Osteocyte (in vitro differentiated cells): ENCODE measurements at regions not wholly inside any gene's neighbourhood (a gene's known extent, or its start where the extent isn't known, plus 50 kb on each side); places are given as distances from the start of the nearest gene placed in this dataset.

Experiments
- DNase-seq: peaks from one replicate; pipeline ENCODE4 v3.0.0; 2021; ENCODE audit warnings: mixed read lengths; ENCODE audit not compliant: unreplicated experiment; ENCODE audit errors: extremely low spot score
- H3K27ac Mint-ChIP-seq: one replicate; pipeline ENCODE4 v1.8.0; 2021; ENCODE audit warnings: mild to moderate bottlenecking, mixed read lengths; ENCODE audit not compliant: unreplicated experiment
- H3K27me3 Mint-ChIP-seq: one replicate; pipeline ENCODE4 v1.8.0; 2021; ENCODE audit warnings: mixed read lengths; ENCODE audit not compliant: unreplicated experiment
- H3K36me3 Mint-ChIP-seq: one replicate; pipeline ENCODE4 v1.8.0; 2021; ENCODE audit warnings: mixed read lengths; ENCODE audit not compliant: unreplicated experiment
- H3K4me1 Mint-ChIP-seq: one replicate; pipeline ENCODE4 v1.8.0; 2021; ENCODE audit warnings: mixed read lengths; ENCODE audit not compliant: unreplicated experiment
- H3K4me3 Mint-ChIP-seq: one replicate; pipeline ENCODE4 v1.8.0; 2021; ENCODE audit warnings: mild to moderate bottlenecking, moderate library complexity, mixed read lengths; ENCODE audit not compliant: unreplicated experiment
- H3K9me3 Mint-ChIP-seq: one replicate; pipeline ENCODE4 v1.8.0; 2021; ENCODE audit warnings: mixed read lengths; ENCODE audit not compliant: unreplicated experiment
- CTCF ChIP-seq: fragments of 200-600 bp; sonication (generic); IDR thresholded peaks from 2 replicates; pipeline ENCODE4 v1.5.0; 2021; ENCODE audit warnings: antibody characterized with exemption, mild to moderate bottlenecking, moderate library complexity

GRCh38 chr2:237205043-237205541, 119.4 kb downstream of the COPS8 start:
- H3K4me3 Mint-ChIP-seq: no peak overlapping the region
- no peak for TF ChIP-seq CTCF
- H3K9me3 Mint-ChIP-seq: no peaks in the 10 kb centered on the region
- no peaks in the 10 kb centered on the region for H3K36me3 Mint-ChIP-seq
- no peaks in the 10 kb centered on the region for H3K27me3 Mint-ChIP-seq
- peak; percentile 77 for DNase-seq
- H3K27ac Mint-ChIP-seq: peak overlapping the region; percentile 71
- peaks cover 87% of the 10 kb centered on the region for H3K4me1 Mint-ChIP-seq

GRCh38 chr2:237205561-237205971, 119.9 kb downstream of the COPS8 start:
- no peak for TF ChIP-seq CTCF
- H3K27me3 Mint-ChIP-seq: no peaks in the 10 kb centered on the region
- peak overlapping the region; percentile 71 for H3K27ac Mint-ChIP-seq
- peaks cover 88% of the 10 kb centered on the region for H3K4me1 Mint-ChIP-seq
- no peaks in the 10 kb centered on the region for H3K36me3 Mint-ChIP-seq
- H3K4me3 Mint-ChIP-seq: no peak overlapping the region
- no peaks in the 10 kb centered on the region for H3K9me3 Mint-ChIP-seq
- peak; percentile 11 for DNase-seq

- Mint-ChIP-seq H3K4me3 (no peak overlapping the region), H3K27ac (peak overlapping the region; percentile 84), H3K36me3 (no peaks in the 10 kb centered on the region), H3K9me3 (no peaks in the 10 kb centered on the region), H3K4me1 (peaks cover 68% of the 10 kb centered on the region), H3K27me3 (no peaks in the 10 kb centered on the region)
- peak; percentile 34 for DNase-seq
- TF ChIP-seq CTCF: no peak
Measured at GRCh38 chr2:237207646-237208045, 122.0 kb downstream of the COPS8 start.

GRCh38 chr2:237208373-237209260, 122.9 kb downstream of the COPS8 start:
- H3K36me3 Mint-ChIP-seq: no peaks in the 10 kb centered on the region
- no peaks in the 10 kb centered on the region for H3K9me3 Mint-ChIP-seq
- peaks cover 58% of the 10 kb centered on the region for H3K4me1 Mint-ChIP-seq
- DNase-seq: peak; percentile 67
- no peaks in the 10 kb centered on the region for H3K27me3 Mint-ChIP-seq
- peak overlapping the region; percentile 84 for H3K27ac Mint-ChIP-seq
- no peak overlapping the region for H3K4me3 Mint-ChIP-seq
- no peak for TF ChIP-seq CTCF

- DNase-seq: peak; percentile 10
- no peaks in the 10 kb centered on the region for H3K36me3 Mint-ChIP-seq
- H3K4me3 Mint-ChIP-seq: no peak overlapping the region
- H3K27me3 Mint-ChIP-seq: no peaks in the 10 kb centered on the region
- no peaks in the 10 kb centered on the region for H3K9me3 Mint-ChIP-seq
- H3K27ac Mint-ChIP-seq: no peak overlapping the region
- H3K4me1 Mint-ChIP-seq: peaks cover 52% of the 10 kb centered on the region
- TF ChIP-seq CTCF: no peak
Measured at GRCh38 chr2:237209885-237210284, 124.2 kb downstream of the COPS8 start.
